K562 (cell line): ENCODE measurements at regions not wholly inside any gene's neighbourhood (a gene's known extent, or its start where the extent isn't known, plus 50 kb on each side); places are given as distances from the start of the nearest gene placed in this dataset.
A peak's percentile ranks its signal among the peaks of the same experiment; 100 is the strongest.

ENCODE experiments used
- ATAC-seq: fragments of 200-7000 bp; cut with Tn5 transposase; 3 replicates; pipeline ENCODE4 v1.9.1; 2020; ENCODE audit warnings: moderate library complexity
- BruUV-seq: library from RNA; stranded (reverse); fragments of 400-500 nt; replicated peaks from 2 replicates; lab custom pipeline; 2021; lab: Mats Ljungman, UMichigan
- CTCF ChIA-PET: fragments of 300-600 bp; formaldehyde crosslinking; extraction: SDS; loops from one replicate; lab custom pipeline; 2021; ENCODE audit warnings: low intra/inter-chr PET ratio; lab: Yijun Ruan, JAX
- POLR2A ChIA-PET: fragments of 300-600, 350-650 bp; sonication (Branson Sonifier 250); formaldehyde crosslinking; extraction: SDS; loops from one replicate; lab custom pipeline; 2021; ENCODE audit warnings: antibody characterized with exemption, inconsistent platforms; lab: Yijun Ruan, JAX
- DNase-seq, 4 experiments: peaks; one replicate each; pipeline versions ENCODE4 v3.0.0 to v3.0.0-alpha.2; 2011 to 2018; ENCODE audit warnings: low spot score in 3 of 4, mixed read lengths in 3 of 4; ENCODE audit errors: extremely low read depth in 1 of 4
- FAIRE-seq: peaks from 2 replicates; lab custom pipeline; 2011; peaks lifted over from hg19 to GRCh38; lab: Jason Lieb, UNC
- H2AFZ ChIP-seq: 2 replicates; pipeline ENCODE4 v1.6.0; 2011; ENCODE audit warnings: low read depth, low read length, control low read depth, inconsistent platforms
- H3K27ac ChIP-seq: fragments of 200-600 bp; 3 replicates; pipeline ENCODE4 v1.8.0; 2011; ENCODE audit warnings: low read depth, mild to moderate bottlenecking, control low read depth, inconsistent platforms, low read length, moderate library complexity, mixed read lengths; ENCODE audit errors: extremely low read depth
- H3K27me3 ChIP-seq, 2 experiments: fragments of 300-600 bp in 1 of 2; 2 replicates in 1 of 2; 3 replicates in 1 of 2; pipeline versions ENCODE4 v1.6.0 to v1.8.0; 2011; ENCODE audit warnings: inconsistent platforms in 2 of 2, low read length in 2 of 2, mild to moderate bottlenecking in 1 of 2, mixed read lengths in 1 of 2, moderate library complexity in 1 of 2; ENCODE audit not compliant: control insufficient read depth in 2 of 2, insufficient read depth in 2 of 2
- H3K36me3 ChIP-seq: fragments of 300-600 bp; 3 replicates; pipeline ENCODE4 v1.8.0; 2011; ENCODE audit warnings: mild to moderate bottlenecking, low read length, inconsistent platforms; ENCODE audit not compliant: control insufficient read depth, insufficient read depth
- H3K4me1 ChIP-seq, 2 experiments: fragments of 200-600 bp in 1 of 2; replicated peaks in 1 of 2; 2 replicates in 1 of 2; 3 replicates in 1 of 2; pipeline versions ENCODE4 v1.5.1 to v1.8.0; 2011; ENCODE audit warnings: inconsistent platforms in 2 of 2, low read length in 2 of 2, mild to moderate bottlenecking in 1 of 2, mixed read lengths in 1 of 2, moderate library complexity in 1 of 2; ENCODE audit not compliant: control insufficient read depth in 2 of 2, insufficient read depth in 2 of 2
- H3K4me2 ChIP-seq: 2 replicates; pipeline ENCODE4 v1.6.1; 2011; ENCODE audit warnings: low read length, control low read depth, inconsistent platforms, mixed read lengths; ENCODE audit not compliant: insufficient read depth
- H3K4me3 ChIP-seq: fragments of 200-600 bp; sonication (generic), shearing (Covaris generic); 2 replicates; pipeline ENCODE4 v1.5.1; 2016; ENCODE audit warnings: control low read depth, inconsistent platforms
- H3K79me2 ChIP-seq: fragments of 200-600 bp; 3 replicates; pipeline ENCODE4 v1.8.0; 2011; ENCODE audit warnings: low read length, inconsistent platforms; ENCODE audit not compliant: control insufficient read depth, insufficient read depth
- H3K9ac ChIP-seq, 2 experiments: 2 replicates each; pipeline versions ENCODE4 v1.6.0 to v1.6.1; 2011; ENCODE audit warnings: low read depth in 2 of 2, low read length in 2 of 2, control low read depth in 1 of 2, inconsistent platforms in 1 of 2, mild to moderate bottlenecking in 1 of 2, mixed read lengths in 1 of 2; ENCODE audit not compliant: insufficient read depth in 1 of 2
- H3K9me1 ChIP-seq: one replicate; pipeline ENCODE4 v1.6.0; 2011; ENCODE audit warnings: inconsistent platforms, mild to moderate bottlenecking, low read length, moderate library complexity; ENCODE audit not compliant: control insufficient read depth, insufficient read depth
- H3K9me3 ChIP-seq: replicated peaks from 2 replicates; pipeline ENCODE4 v1.5.1; 2011; ENCODE audit warnings: low read depth, low read length, inconsistent platforms; ENCODE audit not compliant: control insufficient read depth, insufficient read depth
- H4K20me1 ChIP-seq: replicated peaks from 2 replicates; pipeline ENCODE4 v1.6.1; 2011; ENCODE audit warnings: low read length, inconsistent platforms, mixed read lengths; ENCODE audit not compliant: control insufficient read depth, insufficient read depth
- ETV1 ChIP-seq: fragments of 450-650 bp; conservative IDR thresholded peaks from 2 replicates; pipeline ENCODE4 v1.6.1; 2016; ENCODE audit warnings: missing genetic modification characterization, control low read depth, low read depth, missing compliant biosample characterization
- GATAD2A ChIP-seq: fragments of 450-650 bp; IDR thresholded peaks from 2 replicates; pipeline ENCODE4 v1.6.1; 2017
- NFIC ChIP-seq: fragments of 450-650 bp; IDR thresholded peaks from 2 replicates; pipeline ENCODE4 v1.6.1; 2017; ENCODE audit warnings: mild to moderate bottlenecking, inconsistent platforms
- WGBS: fragments of 100-300 bp; shearing (Covaris generic); methylation state at CpG from one replicate; pipeline ENCODE4 v1.1.6; 2016; ENCODE audit warnings: low coverage, mixed read lengths; ENCODE audit not compliant: insufficient coverage; ENCODE audit errors: missing lambda C conversion rate; 5-methylcytosine and 5-hydroxymethylcytosine counted together
- in situ Hi-C: fragments of 300-500 bp; cut with MboI; formaldehyde crosslinking; loops from 4 replicates; pipeline ENCODE4 v1.15.0; 2018; ENCODE audit warnings: inconsistent platforms, mixed read lengths
- intact Hi-C: fragments of 100-400 bp; cut with micrococcal nuclease; formaldehyde crosslinking; loops from 2 replicates; pipeline ENCODE4 v1.14.2; 2022
- TF ChIP-seq, protein P1 (sequence below): sonication (generic); formaldehyde crosslinking; IDR thresholded peaks from 2 replicates; pipeline ENCODE4 v1.8.1; 2023; ENCODE audit warnings: mild to moderate bottlenecking, missing genetic modification reagents
- TF ChIP-seq, protein P2 (sequence below): fragments of 250-450 bp; sonication (Bioruptor Pico); IDR thresholded peaks from 2 replicates; pipeline ENCODE4 v1.8.0; 2022; ENCODE audit warnings: inconsistent platforms, mild to moderate bottlenecking, moderate library complexity, borderline replicate concordance

DNA sequence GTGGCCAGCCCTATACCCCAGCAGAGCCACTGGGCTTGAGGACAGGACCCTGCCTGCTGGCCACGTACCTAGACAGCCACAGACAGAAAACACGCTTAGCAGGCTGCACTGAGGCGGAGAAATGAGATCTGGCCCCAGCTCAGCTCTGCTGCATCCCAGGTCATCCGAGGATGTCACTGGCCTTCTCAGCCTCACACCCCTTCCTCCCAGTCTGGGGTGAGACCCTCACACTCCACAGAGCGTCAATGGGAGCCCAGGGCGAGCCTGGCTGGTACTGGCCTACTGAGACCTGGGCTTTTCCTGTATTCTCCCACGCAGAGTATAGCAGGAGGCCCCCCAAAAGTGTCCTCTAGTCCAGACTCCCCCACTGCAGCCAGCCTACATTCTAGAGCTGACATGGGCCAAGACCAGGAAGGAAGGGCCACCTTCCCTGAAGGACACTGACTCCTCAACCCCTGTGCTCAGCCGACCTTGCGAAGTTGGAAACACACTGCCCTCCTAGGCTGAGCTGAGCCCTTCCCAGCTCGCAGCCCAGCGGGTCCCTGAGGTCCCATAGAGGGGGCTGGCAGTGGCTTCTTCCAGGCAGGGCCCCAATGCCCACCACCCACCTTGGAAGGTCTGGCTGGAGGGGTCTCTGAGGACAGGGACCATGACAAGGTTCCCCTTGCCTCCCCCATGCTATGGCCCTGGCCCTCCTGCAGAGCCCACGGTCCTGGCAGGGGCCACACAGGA is 65.9 kb upstream of the LINC01488 start (continued):
- TF ChIP-seq, protein P1, sequence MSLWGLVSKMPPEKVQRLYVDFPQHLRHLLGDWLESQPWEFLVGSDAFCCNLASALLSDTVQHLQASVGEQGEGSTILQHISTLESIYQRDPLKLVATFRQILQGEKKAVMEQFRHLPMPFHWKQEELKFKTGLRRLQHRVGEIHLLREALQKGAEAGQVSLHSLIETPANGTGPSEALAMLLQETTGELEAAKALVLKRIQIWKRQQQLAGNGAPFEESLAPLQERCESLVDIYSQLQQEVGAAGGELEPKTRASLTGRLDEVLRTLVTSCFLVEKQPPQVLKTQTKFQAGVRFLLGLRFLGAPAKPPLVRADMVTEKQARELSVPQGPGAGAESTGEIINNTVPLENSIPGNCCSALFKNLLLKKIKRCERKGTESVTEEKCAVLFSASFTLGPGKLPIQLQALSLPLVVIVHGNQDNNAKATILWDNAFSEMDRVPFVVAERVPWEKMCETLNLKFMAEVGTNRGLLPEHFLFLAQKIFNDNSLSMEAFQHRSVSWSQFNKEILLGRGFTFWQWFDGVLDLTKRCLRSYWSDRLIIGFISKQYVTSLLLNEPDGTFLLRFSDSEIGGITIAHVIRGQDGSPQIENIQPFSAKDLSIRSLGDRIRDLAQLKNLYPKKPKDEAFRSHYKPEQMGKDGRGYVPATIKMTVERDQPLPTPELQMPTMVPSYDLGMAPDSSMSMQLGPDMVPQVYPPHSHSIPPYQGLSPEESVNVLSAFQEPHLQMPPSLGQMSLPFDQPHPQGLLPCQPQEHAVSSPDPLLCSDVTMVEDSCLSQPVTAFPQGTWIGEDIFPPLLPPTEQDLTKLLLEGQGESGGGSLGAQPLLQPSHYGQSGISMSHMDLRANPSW (CRISPR knock-in tag): no peak
- TF ChIP-seq, protein P2, sequence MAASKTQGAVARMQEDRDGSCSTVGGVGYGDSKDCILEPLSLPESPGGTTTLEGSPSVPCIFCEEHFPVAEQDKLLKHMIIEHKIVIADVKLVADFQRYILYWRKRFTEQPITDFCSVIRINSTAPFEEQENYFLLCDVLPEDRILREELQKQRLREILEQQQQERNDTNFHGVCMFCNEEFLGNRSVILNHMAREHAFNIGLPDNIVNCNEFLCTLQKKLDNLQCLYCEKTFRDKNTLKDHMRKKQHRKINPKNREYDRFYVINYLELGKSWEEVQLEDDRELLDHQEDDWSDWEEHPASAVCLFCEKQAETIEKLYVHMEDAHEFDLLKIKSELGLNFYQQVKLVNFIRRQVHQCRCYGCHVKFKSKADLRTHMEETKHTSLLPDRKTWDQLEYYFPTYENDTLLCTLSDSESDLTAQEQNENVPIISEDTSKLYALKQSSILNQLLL (CRISPR knock-in tag): no peak
- no peak for TF ChIP-seq ETV1

DNA sequence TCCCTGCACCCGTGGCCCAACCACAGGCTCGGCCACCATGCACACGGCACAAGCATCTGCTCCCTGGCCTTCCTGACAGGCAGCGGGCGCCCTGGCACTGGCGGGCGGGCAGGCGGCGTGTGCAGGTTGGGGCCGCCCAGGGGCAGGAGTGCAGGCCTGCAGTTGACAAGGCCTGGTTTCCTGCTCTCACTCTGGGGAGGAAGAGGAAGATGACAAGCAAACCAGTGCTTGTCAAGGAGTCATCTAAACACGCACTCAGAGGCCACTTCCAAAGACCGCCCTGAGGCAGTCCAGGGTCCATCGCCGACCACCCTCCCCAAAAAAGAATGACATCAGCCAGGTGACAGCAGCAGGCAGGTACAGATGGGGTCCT is 65.3 kb upstream of the LINC01488 start:
- BruUV-seq: no TSS peak
- Histone ChIP-seq H3K27me3 (no peaks in the 10 kb centered on the region), H3K9me1 (no peaks in the 10 kb centered on the region), H2AFZ (no peak overlapping the region), H3K4me3 (no peak overlapping the region), H3K4me1 (peaks cover 14 to 30% of the 10 kb centered on the region in 2 experiments), H3K9me3 (no peaks in the 10 kb centered on the region; the same call in none of the 2 replicates), H3K79me2 (no peaks in the 10 kb centered on the region), H4K20me1 (no peaks in the 10 kb centered on the region), H3K36me3 (no peaks in the 10 kb centered on the region), H3K9ac (no peak overlapping the region), H3K4me2 (no peak overlapping the region), H3K27ac (no peak overlapping the region)
- CTCF ChIA-PET: no interaction called here
- in situ Hi-C loops: no loop called here
- intact Hi-C loops: no loop called here
- DNase-seq: no peak
- ATAC-seq: no peak
- no peak for FAIRE-seq
- 86% methylated on average over 13 of the region's 14 CpGs for WGBS
- TF ChIP-seq NFIC (peak; percentile 41; the same call in 1 of the 2 replicates), GATAD2A (no peak)
- POLR2A ChIA-PET: no interaction called here
